ENCODE measurements at regions not wholly inside any gene's neighbourhood (a gene's known extent, or its start where the extent isn't known, plus 50 kb on each side); places are given as distances from the start of the nearest gene placed in this dataset.

DNA sequence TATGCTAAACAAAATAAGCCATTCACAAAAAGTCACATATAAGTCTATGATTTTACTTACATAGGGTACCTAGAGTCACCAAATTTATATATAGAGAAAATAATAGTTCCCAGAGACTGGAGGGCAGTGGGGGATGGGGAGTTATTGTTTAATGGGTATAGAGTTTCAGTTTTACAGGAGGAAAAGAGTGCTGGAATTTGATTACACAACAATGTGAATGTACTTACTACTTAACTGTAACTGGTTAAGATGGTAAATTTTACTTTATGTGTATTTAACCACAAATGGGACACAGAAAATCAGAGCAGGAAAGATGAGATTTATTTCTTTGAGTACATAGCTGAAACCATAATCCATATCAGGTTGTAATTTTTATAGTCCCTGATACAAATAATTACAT is 144.4 kb downstream of the TMA16 start:
- no peak for TF ChIP-seq PBX3 (CRISPR knock-in tag; IDR thresholded peaks at IDR 0.05)
- TF ChIP-seq, protein P1, sequence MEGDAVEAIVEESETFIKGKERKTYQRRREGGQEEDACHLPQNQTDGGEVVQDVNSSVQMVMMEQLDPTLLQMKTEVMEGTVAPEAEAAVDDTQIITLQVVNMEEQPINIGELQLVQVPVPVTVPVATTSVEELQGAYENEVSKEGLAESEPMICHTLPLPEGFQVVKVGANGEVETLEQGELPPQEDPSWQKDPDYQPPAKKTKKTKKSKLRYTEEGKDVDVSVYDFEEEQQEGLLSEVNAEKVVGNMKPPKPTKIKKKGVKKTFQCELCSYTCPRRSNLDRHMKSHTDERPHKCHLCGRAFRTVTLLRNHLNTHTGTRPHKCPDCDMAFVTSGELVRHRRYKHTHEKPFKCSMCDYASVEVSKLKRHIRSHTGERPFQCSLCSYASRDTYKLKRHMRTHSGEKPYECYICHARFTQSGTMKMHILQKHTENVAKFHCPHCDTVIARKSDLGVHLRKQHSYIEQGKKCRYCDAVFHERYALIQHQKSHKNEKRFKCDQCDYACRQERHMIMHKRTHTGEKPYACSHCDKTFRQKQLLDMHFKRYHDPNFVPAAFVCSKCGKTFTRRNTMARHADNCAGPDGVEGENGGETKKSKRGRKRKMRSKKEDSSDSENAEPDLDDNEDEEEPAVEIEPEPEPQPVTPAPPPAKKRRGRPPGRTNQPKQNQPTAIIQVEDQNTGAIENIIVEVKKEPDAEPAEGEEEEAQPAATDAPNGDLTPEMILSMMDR (tag by site-specific recombination; IDR thresholded peaks at IDR 0.05) = no peak
- TF ChIP-seq SP2 (tag by site-specific recombination; IDR thresholded peaks at IDR 0.05) = no peak
- no peak for TF ChIP-seq ZBTB26 (tag by site-specific recombination; optimal IDR thresholded peaks at IDR 0.05)
- no peak for TF ChIP-seq ZNF639 (tag by site-specific recombination; IDR thresholded peaks at IDR 0.05)
- no peak for TF ChIP-seq ZNF426 (tag by site-specific recombination; IDR thresholded peaks at IDR 0.05)
- TF ChIP-seq ZNF10 (tag by site-specific recombination; IDR thresholded peaks at IDR 0.05) = no peak
- TF ChIP-seq ZNF302 (tag by site-specific recombination; IDR thresholded peaks at IDR 0.05; ENCODE audit: low read depth) = no peak
- no peak for TF ChIP-seq ZBTB20 (tag by site-specific recombination; IDR thresholded peaks at IDR 0.05)
- no peak for TF ChIP-seq ZNF561 (tag by site-specific recombination; IDR thresholded peaks at IDR 0.05; ENCODE audit: borderline replicate concordance)
- TF ChIP-seq ZBTB21 (tag by site-specific recombination; IDR thresholded peaks at IDR 0.05) = no peak
- TF ChIP-seq ZNF37A (tag by site-specific recombination; IDR thresholded peaks at IDR 0.05) = no peak
